ENCODE measurements at regions not wholly inside any gene's neighbourhood (a gene's known extent, or its start where the extent isn't known, plus 50 kb on each side); places are given as distances from the start of the nearest gene placed in this dataset.
"Not testable (repeated sequence)": the region's sequence is repeated elsewhere in the genome, so short reads cannot be mapped to it uniquely, and the experiment has no call there.

- Mint-ChIP-seq H3K4me1 (ENCODE audit: low read depth) (peaks cover 5% of the 10 kb centered on the region), H3K36me3 (ENCODE audit: insufficient read depth) (peaks cover 1% of the 10 kb centered on the region), H3K4me3 (ENCODE audit: low read depth) (no peak overlapping the region), H3K27me3 (peaks cover 6% of the 10 kb centered on the region), H3K9me3 (ENCODE audit: low read depth) (peaks cover 5% of the 10 kb centered on the region), H3K27ac (no peak overlapping the region)
- TF ChIP-seq CTCF (IDR thresholded peaks at IDR 0.05; ENCODE audit: unreplicated experiment) = no peak
- DNase-seq (ENCODE audit: low spot score, unreplicated experiment) = no peak
Observed at GRCh38 chr11:13595166-13595565, 73.3 kb upstream of the FAR1 start.

- DNase-seq (ENCODE audit: low spot score, unreplicated experiment) = no peak
- H3K36me3 Mint-ChIP-seq (ENCODE audit: insufficient read depth) = peaks cover 3% of the 10 kb centered on the region
- peaks cover 5% of the 10 kb centered on the region for H3K4me1 Mint-ChIP-seq (ENCODE audit: low read depth)
- H3K27ac Mint-ChIP-seq = no peak overlapping the region
- TF ChIP-seq CTCF (IDR thresholded peaks at IDR 0.05; ENCODE audit: unreplicated experiment) = no peak
- peaks cover 11% of the 10 kb centered on the region for H3K9me3 Mint-ChIP-seq (ENCODE audit: low read depth)
- H3K4me3 Mint-ChIP-seq (ENCODE audit: low read depth) = no peak overlapping the region
- H3K27me3 Mint-ChIP-seq = peaks cover 8% of the 10 kb centered on the region
Observed at GRCh38 chr11:13594044-13594443, 74.4 kb upstream of the FAR1 start.

- no peak for TF ChIP-seq CTCF (IDR thresholded peaks at IDR 0.05; ENCODE audit: unreplicated experiment)
- Mint-ChIP-seq H3K36me3 (ENCODE audit: insufficient read depth) (no peaks in the 10 kb centered on the region), H3K4me3 (ENCODE audit: low read depth) (no peak overlapping the region), H3K27ac (no peak overlapping the region), H3K27me3 (peaks cover 4% of the 10 kb centered on the region), H3K9me3 (ENCODE audit: low read depth) (peaks cover 20% of the 10 kb centered on the region), H3K4me1 (ENCODE audit: low read depth) (no peaks in the 10 kb centered on the region)
- no peak for DNase-seq (ENCODE audit: low spot score, unreplicated experiment)
Observed at GRCh38 chr11:13578514-13579140, 82.8 kb upstream of the PTH start.

- no peak for TF ChIP-seq CTCF (IDR thresholded peaks at IDR 0.05; ENCODE audit: unreplicated experiment)
- DNase-seq (ENCODE audit: low spot score, unreplicated experiment) = no peak
- no peaks in the 10 kb centered on the region for H3K36me3 Mint-ChIP-seq (ENCODE audit: insufficient read depth)
- H3K4me3 Mint-ChIP-seq (ENCODE audit: low read depth) = no peak overlapping the region
- peaks cover 4% of the 10 kb centered on the region for H3K27me3 Mint-ChIP-seq
- no peak overlapping the region for H3K27ac Mint-ChIP-seq
- no peaks in the 10 kb centered on the region for H3K4me1 Mint-ChIP-seq (ENCODE audit: low read depth)
- peaks cover 16% of the 10 kb centered on the region for H3K9me3 Mint-ChIP-seq (ENCODE audit: low read depth)
Observed at GRCh38 chr11:13577881-13578280, 82.1 kb upstream of the PTH start.

- Mint-ChIP-seq H3K4me1 (ENCODE audit: low read depth) (no peaks in the 10 kb centered on the region), H3K27me3 (peaks cover 4% of the 10 kb centered on the region), H3K4me3 (ENCODE audit: low read depth) (no peak overlapping the region), H3K27ac (no peak overlapping the region), H3K9me3 (ENCODE audit: low read depth) (peaks cover 21% of the 10 kb centered on the region), H3K36me3 (ENCODE audit: insufficient read depth) (no peaks in the 10 kb centered on the region)
- no peak for TF ChIP-seq CTCF (IDR thresholded peaks at IDR 0.05; ENCODE audit: unreplicated experiment)
- DNase-seq (ENCODE audit: low spot score, unreplicated experiment) = no peak
Observed at GRCh38 chr11:13576995-13577394, 81.2 kb upstream of the PTH start.

GRCh38 chr11:13575385-13575784 is 79.6 kb upstream of the PTH start:
- H3K27me3 Mint-ChIP-seq; H3K4me1 Mint-ChIP-seq (ENCODE audit: low read depth); DNase-seq (ENCODE audit: low spot score, unreplicated experiment): not testable (repeated sequence)

More at GRCh38 chr11:13575385-13575784, 79.6 kb upstream of the PTH start:
- not testable (repeated sequence) for H3K27ac Mint-ChIP-seq; H3K4me3 Mint-ChIP-seq (ENCODE audit: low read depth); H3K36me3 Mint-ChIP-seq (ENCODE audit: insufficient read depth); H3K9me3 Mint-ChIP-seq (ENCODE audit: low read depth)

All from progenitor cell of endocrine pancreas (in vitro differentiated cells).